Bronchial epithelial cell (primary cell): ENCODE measurements at regions not wholly inside any gene's neighbourhood (a gene's known extent, or its start where the extent isn't known, plus 50 kb on each side); places are given as distances from the start of the nearest gene placed in this dataset.

Source experiments
- DNase-seq: peaks from one replicate; pipeline ENCODE4 v3.0.0-alpha.2; 2010; ENCODE audit warnings: low read depth
- FAIRE-seq: peaks from 2 replicates; lab custom pipeline; 2011; peaks lifted over from hg19 to GRCh38; lab: Jason Lieb, UNC
- H3K27me3 ChIP-seq: 2 replicates; pipeline ENCODE4 v1.5.1; 2011; ENCODE audit warnings: low read length; ENCODE audit not compliant: control insufficient read depth, insufficient read depth
- H3K36me3 ChIP-seq: 2 replicates; pipeline ENCODE4 v1.5.1; 2011; ENCODE audit warnings: low read length; ENCODE audit not compliant: control insufficient read depth, insufficient read depth
- H3K4me3 ChIP-seq: 2 replicates; pipeline ENCODE4 v1.5.1; 2011; ENCODE audit warnings: mild to moderate bottlenecking, low read depth, low read length, control low read depth
- CTCF ChIP-seq: IDR thresholded peaks from 2 replicates; pipeline ENCODE4 v1.5.1; 2011; ENCODE audit warnings: mild to moderate bottlenecking, moderate library complexity, low read length, control low read depth, inconsistent platforms; ENCODE audit not compliant: insufficient read depth, severe bottlenecking

GRCh38 chr7:117951285-117951684, 78.0 kb upstream of the CTTNBP2 start:
- Histone ChIP-seq H3K4me3 (no peak overlapping the region), H3K36me3 (no peaks in the 10 kb centered on the region), H3K27me3 (no peaks in the 10 kb centered on the region)
- no peak for TF ChIP-seq CTCF
- DNase-seq (peak; percentile 88), FAIRE-seq (no peak)

DNA sequence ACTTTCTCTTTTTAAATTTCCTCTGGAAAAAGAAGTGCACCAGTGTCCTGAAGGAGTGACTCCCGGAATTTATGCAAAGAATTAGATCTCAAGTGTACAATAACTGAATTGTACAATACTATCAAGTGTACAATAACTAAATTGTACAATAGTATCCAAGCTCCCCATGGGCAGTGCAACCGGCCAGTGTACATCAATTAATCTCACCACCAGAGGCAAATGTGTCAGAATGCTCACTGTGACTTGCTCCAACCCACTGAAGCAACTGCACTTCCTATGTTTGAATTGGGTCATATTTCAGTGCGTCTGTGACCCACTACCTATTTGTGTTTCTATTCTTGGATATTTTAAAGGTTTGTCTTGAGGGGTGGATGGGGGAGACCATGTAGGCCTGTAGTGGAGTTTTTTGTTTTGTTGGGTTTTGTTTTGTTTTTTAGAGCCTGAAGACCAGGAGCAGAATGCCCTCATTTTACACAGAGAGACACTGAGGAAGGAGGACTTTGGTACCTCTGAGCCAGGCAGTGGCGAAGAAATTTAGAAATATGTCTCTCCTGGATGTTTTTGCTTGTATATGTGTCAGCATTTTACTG, 78.5 kb upstream of the CTTNBP2 start:
- H3K36me3 ChIP-seq = no peaks in the 10 kb centered on the region
- DNase-seq = peak; percentile 61
- FAIRE-seq = no peak
- H3K4me3 ChIP-seq = no peak overlapping the region
- no peak for TF ChIP-seq CTCF
- H3K27me3 ChIP-seq = no peaks in the 10 kb centered on the region

- FAIRE-seq (no peak), DNase-seq (no peak)
- H3K4me3 ChIP-seq = no peak overlapping the region
- H3K36me3 ChIP-seq = no peaks in the 10 kb centered on the region
- no peaks in the 10 kb centered on the region for H3K27me3 ChIP-seq
- TF ChIP-seq CTCF = no peak
Observed at GRCh38 chr7:117955046-117955445, 81.8 kb upstream of the CTTNBP2 start.

- H3K36me3 ChIP-seq = no peaks in the 10 kb centered on the region
- TF ChIP-seq CTCF = no peak
- H3K4me3 ChIP-seq = no peak overlapping the region
- no peaks in the 10 kb centered on the region for H3K27me3 ChIP-seq
- DNase-seq = no peak
- no peak for FAIRE-seq
Observed at GRCh38 chr7:117960351-117960750, 87.1 kb upstream of the CTTNBP2 start.

GRCh38 chr7:117961235-117961634, 88.0 kb upstream of the CTTNBP2 start:
- FAIRE-seq = no peak
- DNase-seq = no peak

More at GRCh38 chr7:117961235-117961634, 88.0 kb upstream of the CTTNBP2 start:
- no peak for TF ChIP-seq CTCF
- Histone ChIP-seq H3K4me3 (no peak overlapping the region), H3K27me3 (no peaks in the 10 kb centered on the region), H3K36me3 (no peaks in the 10 kb centered on the region)
